ENCODE measurements at regions not wholly inside any gene's neighbourhood (a gene's known extent, or its start where the extent isn't known, plus 50 kb on each side); places are given as distances from the start of the nearest gene placed in this dataset.

DNA sequence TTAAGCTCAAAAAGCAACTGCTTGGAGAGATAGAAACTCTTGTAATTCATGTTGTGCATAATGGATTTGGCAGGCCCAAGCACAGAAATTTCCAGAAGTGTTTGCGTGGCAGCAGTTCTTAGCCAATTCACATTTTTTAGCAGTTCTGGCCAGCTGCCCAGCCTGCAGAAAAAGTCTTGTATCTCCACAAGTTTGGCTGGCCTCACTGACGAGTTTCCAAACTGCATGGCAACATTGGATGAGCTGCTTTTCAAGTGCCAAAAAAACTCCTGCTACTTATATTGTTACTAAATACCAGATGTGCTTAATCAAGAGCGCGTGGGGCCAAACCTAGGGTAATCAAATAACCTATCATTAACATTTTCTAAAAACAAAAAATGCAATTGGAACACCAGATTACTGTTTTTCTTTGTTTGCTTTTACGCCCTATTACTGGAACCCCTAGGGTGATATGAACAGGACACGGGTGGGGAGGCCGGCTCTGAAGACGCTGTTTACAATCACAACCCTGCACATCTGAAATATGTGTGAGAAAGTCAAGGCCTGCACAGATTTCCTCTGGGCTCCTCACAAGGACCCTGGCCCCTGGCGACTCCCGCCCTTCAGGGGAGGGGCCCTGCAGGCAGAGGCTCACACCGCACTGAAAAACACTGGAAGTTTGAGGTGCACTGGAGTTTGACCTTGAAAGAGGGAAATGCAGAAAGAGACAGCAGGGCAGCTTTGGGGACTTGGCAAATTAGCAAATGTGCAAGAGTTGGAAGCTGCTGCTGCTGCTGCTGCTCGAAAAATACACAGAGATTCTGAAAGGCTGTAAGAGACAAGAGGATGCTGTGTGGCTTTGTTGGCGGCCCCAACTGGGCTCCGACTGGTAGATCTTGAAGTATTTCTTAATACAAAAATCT, 55.2 kb upstream of the TARBP1 start:
- TF ChIP-seq, protein P1, sequence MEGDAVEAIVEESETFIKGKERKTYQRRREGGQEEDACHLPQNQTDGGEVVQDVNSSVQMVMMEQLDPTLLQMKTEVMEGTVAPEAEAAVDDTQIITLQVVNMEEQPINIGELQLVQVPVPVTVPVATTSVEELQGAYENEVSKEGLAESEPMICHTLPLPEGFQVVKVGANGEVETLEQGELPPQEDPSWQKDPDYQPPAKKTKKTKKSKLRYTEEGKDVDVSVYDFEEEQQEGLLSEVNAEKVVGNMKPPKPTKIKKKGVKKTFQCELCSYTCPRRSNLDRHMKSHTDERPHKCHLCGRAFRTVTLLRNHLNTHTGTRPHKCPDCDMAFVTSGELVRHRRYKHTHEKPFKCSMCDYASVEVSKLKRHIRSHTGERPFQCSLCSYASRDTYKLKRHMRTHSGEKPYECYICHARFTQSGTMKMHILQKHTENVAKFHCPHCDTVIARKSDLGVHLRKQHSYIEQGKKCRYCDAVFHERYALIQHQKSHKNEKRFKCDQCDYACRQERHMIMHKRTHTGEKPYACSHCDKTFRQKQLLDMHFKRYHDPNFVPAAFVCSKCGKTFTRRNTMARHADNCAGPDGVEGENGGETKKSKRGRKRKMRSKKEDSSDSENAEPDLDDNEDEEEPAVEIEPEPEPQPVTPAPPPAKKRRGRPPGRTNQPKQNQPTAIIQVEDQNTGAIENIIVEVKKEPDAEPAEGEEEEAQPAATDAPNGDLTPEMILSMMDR (IDR thresholded peaks at IDR 0.05): no peak
- TF ChIP-seq POLR2A (IDR thresholded peaks at IDR 0.05): no peak

Data from thyroid gland (tissue), 4 donors.